Hepatocyte (in vitro differentiated cells): ENCODE measurements at regions not wholly inside any gene's neighbourhood (a gene's known extent, or its start where the extent isn't known, plus 50 kb on each side); places are given as distances from the start of the nearest gene placed in this dataset.

Experiments
- CTCF ChIP-seq: fragments of 200-600 bp; sonication (generic); IDR thresholded peaks from 2 replicates; pipeline ENCODE4 v1.5.1; 2016; ENCODE audit warnings: antibody characterized with exemption, mild to moderate bottlenecking; ENCODE audit not compliant: poor library complexity
- EZH2 ChIP-seq: fragments of 200-600 bp; sonication (generic); IDR thresholded peaks from 2 replicates; pipeline ENCODE4 v1.6.1; 2016; ENCODE audit warnings: antibody characterized with exemption, mild to moderate bottlenecking, borderline replicate concordance
- EZH2phosphoT487 ChIP-seq: fragments of 200-600 bp; sonication (generic); IDR thresholded peaks from one replicate; pipeline ENCODE4 v1.6.1; 2018; ENCODE audit warnings: antibody characterized with exemption, mild to moderate bottlenecking, low read depth, moderate library complexity; ENCODE audit not compliant: unreplicated experiment, severe bottlenecking

GRCh38 chr10:78261291-78261690 lies 227.6 kb downstream of the RPS24 start:
- TF ChIP-seq CTCF (no peak), EZH2 (no peak), EZH2phosphoT487 (no peak)
